ENCODE measurements at regions not wholly inside any gene's neighbourhood (a gene's known extent, or its start where the extent isn't known, plus 50 kb on each side); places are given as distances from the start of the nearest gene placed in this dataset.

DNA sequence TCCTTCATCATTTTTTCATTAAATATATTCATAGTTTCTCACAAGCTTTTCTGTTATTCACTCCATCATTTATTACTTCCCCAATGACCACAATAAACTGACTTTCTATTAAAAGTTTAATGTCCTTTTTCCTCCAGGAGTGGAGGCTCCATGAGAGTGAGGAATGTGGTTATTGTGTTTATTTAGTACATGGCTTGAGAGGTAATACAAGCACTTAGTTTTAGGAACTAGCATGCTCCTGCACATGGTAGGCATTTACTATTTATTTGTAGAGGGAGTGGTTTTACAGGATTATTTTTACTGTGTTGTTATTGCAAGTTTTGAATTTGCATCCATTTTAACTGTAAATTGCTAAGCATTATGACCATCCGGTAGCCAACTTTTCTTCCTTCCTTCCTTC is 412.9 kb upstream of the SUCLG2 start:
- Histone ChIP-seq H3K4me3 (no peak overlapping the region), H3K4me1 (no peaks in the 10 kb centered on the region), H3K27ac (no peak overlapping the region), H3K9me3 (peaks cover 0 to 18% (median 0%) of the 10 kb centered on the region in 4 donors), H3K36me3 (no peaks in the 10 kb centered on the region), H3K27me3 (no peaks in the 10 kb centered on the region)
- 70 to 88% methylated on average over 1 of the region's 1 CpG for WGBS, 2 donors
- no peak for TF ChIP-seq EP300 (IDR thresholded peaks at IDR 0.05)
- TF ChIP-seq, protein P1, sequence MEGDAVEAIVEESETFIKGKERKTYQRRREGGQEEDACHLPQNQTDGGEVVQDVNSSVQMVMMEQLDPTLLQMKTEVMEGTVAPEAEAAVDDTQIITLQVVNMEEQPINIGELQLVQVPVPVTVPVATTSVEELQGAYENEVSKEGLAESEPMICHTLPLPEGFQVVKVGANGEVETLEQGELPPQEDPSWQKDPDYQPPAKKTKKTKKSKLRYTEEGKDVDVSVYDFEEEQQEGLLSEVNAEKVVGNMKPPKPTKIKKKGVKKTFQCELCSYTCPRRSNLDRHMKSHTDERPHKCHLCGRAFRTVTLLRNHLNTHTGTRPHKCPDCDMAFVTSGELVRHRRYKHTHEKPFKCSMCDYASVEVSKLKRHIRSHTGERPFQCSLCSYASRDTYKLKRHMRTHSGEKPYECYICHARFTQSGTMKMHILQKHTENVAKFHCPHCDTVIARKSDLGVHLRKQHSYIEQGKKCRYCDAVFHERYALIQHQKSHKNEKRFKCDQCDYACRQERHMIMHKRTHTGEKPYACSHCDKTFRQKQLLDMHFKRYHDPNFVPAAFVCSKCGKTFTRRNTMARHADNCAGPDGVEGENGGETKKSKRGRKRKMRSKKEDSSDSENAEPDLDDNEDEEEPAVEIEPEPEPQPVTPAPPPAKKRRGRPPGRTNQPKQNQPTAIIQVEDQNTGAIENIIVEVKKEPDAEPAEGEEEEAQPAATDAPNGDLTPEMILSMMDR (IDR thresholded peaks at IDR 0.05): no peak
- TF ChIP-seq POLR2A (IDR thresholded peaks at IDR 0.05): no peak
- DNase-seq (ENCODE audit: low spot score in 2 of 2): no peak

GRCh38 chr3:68062926-68063325 is 408.5 kb upstream of the SUCLG2 start:
- Histone ChIP-seq H3K27ac (no peak overlapping the region), H3K4me1 (no peaks in the 10 kb centered on the region), H3K27me3 (no peaks in the 10 kb centered on the region), H3K9me3 (no peaks in the 10 kb centered on the region), H3K36me3 (no peaks in the 10 kb centered on the region), H3K4me3 (no peak overlapping the region)
- no peak for DNase-seq (ENCODE audit: low spot score in 2 of 2)
- no peak for TF ChIP-seq EP300 (IDR thresholded peaks at IDR 0.05)
- no peak for TF ChIP-seq POLR2A (IDR thresholded peaks at IDR 0.05)
- TF ChIP-seq, protein P1 (IDR thresholded peaks at IDR 0.05): no peak
- WGBS, 2 donors: 59 to 69% methylated on average over 5 of the region's 5 CpGs

GRCh38 chr3:68060910-68061309 is 406.5 kb upstream of the SUCLG2 start:
- H3K27ac ChIP-seq: no peak overlapping the region
- TF ChIP-seq, protein P1 (IDR thresholded peaks at IDR 0.05): no peak
- TF ChIP-seq EP300 (IDR thresholded peaks at IDR 0.05) (no peak), POLR2A (IDR thresholded peaks at IDR 0.05) (no peak)
- 65 to 67% methylated on average over 5 of the region's 5 CpGs for WGBS, 2 donors
- no peak overlapping the region for H3K4me3 ChIP-seq
- no peak for DNase-seq (ENCODE audit: low spot score in 2 of 2)
- H3K36me3 ChIP-seq: no peaks in the 10 kb centered on the region
- H3K27me3 ChIP-seq: no peaks in the 10 kb centered on the region
- no peaks in the 10 kb centered on the region for H3K9me3 ChIP-seq
- H3K4me1 ChIP-seq: no peaks in the 10 kb centered on the region

DNA sequence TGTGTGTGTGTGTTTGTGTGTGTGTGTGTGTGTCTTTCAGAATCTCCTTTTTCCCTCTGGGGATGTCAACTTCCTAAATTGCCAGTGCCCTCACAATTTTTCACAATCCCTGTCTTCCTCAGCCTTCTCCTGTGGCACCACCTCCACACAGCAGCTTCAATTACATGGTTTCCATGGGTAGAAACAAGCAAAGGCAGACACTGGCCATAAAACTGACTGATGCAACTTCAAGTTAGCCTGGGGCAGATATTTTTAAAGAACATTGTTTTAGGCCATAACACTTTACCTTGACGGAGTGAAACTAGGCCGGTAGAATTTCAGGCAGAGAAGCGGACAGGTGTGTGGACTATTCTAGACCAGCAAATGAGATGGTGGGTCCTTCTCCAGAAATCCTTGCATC is 405.8 kb upstream of the SUCLG2 start:
- WGBS, 2 donors: 55 to 59% methylated on average over 3 of the region's 3 CpGs
- Histone ChIP-seq H3K4me3 (no peak overlapping the region), H3K27ac (no peak overlapping the region), H3K4me1 (no peaks in the 10 kb centered on the region), H3K9me3 (no peaks in the 10 kb centered on the region), H3K27me3 (no peaks in the 10 kb centered on the region), H3K36me3 (no peaks in the 10 kb centered on the region)
- no peak for DNase-seq (ENCODE audit: low spot score in 2 of 2)
- TF ChIP-seq, protein P1 (IDR thresholded peaks at IDR 0.05): no peak
- TF ChIP-seq EP300 (IDR thresholded peaks at IDR 0.05): no peak
- TF ChIP-seq POLR2A (IDR thresholded peaks at IDR 0.05): no peak

DNA sequence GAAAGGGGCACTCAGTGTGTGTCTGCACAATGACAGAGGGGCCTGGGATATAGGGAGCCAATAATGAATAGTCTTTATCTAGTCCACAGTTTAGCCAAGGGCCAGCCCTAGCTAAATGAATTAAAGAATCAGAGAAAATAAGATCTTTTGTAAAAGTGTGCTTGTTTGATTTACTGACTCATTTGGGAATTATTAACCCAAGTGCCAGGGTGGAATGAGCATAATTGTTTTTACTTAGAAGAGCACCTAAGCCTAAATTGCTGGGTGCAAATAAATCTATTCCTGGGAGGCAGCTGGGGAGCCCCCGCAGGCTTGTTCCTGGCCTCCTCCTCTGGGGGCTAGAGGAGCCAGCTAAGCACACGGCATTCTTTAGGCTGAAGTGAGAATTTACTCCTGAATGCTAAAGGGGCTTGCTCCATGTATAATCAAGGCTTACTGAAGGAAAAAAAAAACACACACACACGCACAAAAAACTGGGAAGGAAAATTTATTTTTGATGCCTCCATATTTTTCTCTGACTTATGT is 405.3 kb upstream of the SUCLG2 start:
- DNase-seq (ENCODE audit: low spot score in 2 of 2): no peak
- H3K9me3 ChIP-seq: no peaks in the 10 kb centered on the region
- TF ChIP-seq EP300 (IDR thresholded peaks at IDR 0.05): no peak
- TF ChIP-seq POLR2A (IDR thresholded peaks at IDR 0.05): no peak
- TF ChIP-seq, protein P1 (IDR thresholded peaks at IDR 0.05): no peak
- H3K4me3 ChIP-seq: no peak overlapping the region
- H3K27ac ChIP-seq: no peak overlapping the region
- H3K4me1 ChIP-seq: no peaks in the 10 kb centered on the region
- 50 to 53% methylated on average over 3 of the region's 3 CpGs for WGBS, 2 donors
- H3K27me3 ChIP-seq: no peaks in the 10 kb centered on the region
- H3K36me3 ChIP-seq: no peaks in the 10 kb centered on the region

All from tibial nerve (tissue), 4 donors.